ENCODE measurements at regions not wholly inside any gene's neighbourhood (a gene's known extent, or its start where the extent isn't known, plus 50 kb on each side); places are given as distances from the start of the nearest gene placed in this dataset.

- TF ChIP-seq CTCF (IDR thresholded peaks at IDR 0.05) (no peak), POLR2AphosphoS5 (IDR thresholded peaks at IDR 0.05) (no peak), POLR2A (IDR thresholded peaks at IDR 0.05) (no peak), EP300 (IDR thresholded peaks at IDR 0.05; ENCODE audit: low read depth) (no peak)
These were observed 78.3 kb upstream of the TBC1D5 start for GRCh38 chr3:17820704-17821103.
